HG03175 (cell line): ENCODE measurements at regions not wholly inside any gene's neighbourhood (a gene's known extent, or its start where the extent isn't known, plus 50 kb on each side); places are given as distances from the start of the nearest gene placed in this dataset.

Experiments
- ATAC-seq: cut with Tn5 transposase; IDR thresholded peaks from one replicate; pipeline ENCODE4 v1.9.1; 2021; ENCODE audit warnings: mild to moderate bottlenecking, moderate library complexity; ENCODE audit not compliant: unreplicated experiment

- no peak for ATAC-seq
These were observed 61.8 kb upstream of the PTPRD start for GRCh38 chr9:10674586-10674985.

GRCh38 chr9:10678010-10678409 lies 65.2 kb upstream of the PTPRD start:
- no peak for ATAC-seq

DNA sequence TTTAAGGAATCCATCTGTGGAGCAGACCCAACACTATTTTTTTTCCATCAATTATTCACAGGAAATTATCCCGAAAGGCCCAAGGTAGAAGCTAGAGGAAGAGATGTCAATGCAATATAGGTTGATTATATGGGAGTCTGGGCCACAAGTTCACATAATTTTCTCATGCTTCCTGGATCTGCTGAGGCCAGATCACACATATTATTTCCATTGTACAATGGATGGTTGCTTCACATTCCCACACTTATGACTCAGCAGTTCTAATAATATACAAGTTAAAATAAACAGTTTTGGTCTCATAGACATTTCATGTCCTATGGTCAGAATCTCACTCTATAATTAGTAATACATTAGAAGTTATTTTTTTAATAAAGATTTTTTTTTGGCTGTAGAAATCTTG lies 66.0 kb upstream of the PTPRD start:
- ATAC-seq: no peak

- no peak for ATAC-seq
These were observed 74.1 kb upstream of the PTPRD start for GRCh38 chr9:10686943-10687342.

- ATAC-seq: no peak
These were observed 77.7 kb upstream of the PTPRD start for GRCh38 chr9:10690546-10690945.

DNA sequence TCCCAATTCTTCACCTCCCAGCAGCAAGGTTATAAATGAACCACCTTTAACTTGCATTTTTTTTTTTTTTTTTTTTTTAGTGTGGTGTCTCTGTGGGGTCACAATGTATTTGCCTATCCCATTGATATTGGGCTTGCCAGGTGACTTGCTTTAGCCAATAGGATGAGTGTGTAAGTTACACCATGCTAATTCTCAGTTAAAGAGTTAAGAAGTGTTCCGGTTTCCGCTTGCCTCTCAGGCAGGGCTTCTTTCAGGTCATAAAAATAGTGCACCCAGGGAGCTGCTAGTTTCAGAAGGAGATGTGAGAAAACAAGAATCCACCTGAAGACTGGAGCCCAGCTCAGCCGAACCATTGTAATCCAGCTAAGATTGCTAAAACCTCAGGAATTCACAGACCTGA lies 84.2 kb upstream of the PTPRD start:
- no peak for ATAC-seq

GRCh38 chr9:10700291-10700690 lies 87.5 kb upstream of the PTPRD start:
- ATAC-seq: no peak

DNA sequence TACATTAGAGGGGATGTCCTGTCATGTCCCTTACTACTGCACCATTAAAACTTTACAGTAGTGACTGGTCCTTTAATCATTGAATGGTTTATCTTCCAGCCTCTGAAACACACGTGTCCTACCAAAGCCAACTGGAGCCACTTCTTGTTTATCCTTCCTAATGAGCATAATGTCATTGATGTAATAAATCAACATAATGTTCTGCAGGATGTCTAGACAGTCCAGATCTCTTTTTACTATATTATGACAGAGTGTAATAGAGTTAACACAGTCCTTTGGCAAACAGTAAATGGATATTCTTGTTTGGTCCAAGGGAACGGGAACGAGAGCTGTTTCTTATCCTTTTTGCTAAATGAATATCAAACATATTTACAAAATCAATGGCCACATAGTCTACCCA lies 88.1 kb upstream of the PTPRD start:
- no peak for ATAC-seq

- no peak for ATAC-seq
These were observed 89.1 kb upstream of the PTPRD start for GRCh38 chr9:10701906-10702305.

DNA sequence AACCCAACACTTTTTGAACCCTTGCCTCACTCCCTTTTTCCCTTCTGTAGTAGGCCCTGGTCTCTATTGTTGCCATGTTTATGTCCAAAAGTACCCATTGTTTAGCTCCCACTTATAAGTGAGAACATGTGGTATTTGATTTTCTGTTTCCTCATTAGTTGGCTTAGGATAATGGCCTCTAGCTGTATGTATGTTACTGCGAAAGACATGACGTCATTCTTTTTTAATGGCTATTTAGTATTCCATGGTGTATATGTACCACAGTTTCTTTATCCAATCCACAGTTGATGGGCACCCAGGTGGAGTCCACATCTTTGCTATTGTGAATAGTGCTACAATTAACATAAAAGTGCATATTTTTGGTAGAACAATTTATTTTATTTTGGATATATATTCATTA lies 90.3 kb upstream of the PTPRD start:
- no peak for ATAC-seq

- ATAC-seq: no peak
These were observed 91.9 kb upstream of the PTPRD start for GRCh38 chr9:10704720-10705119.

DNA sequence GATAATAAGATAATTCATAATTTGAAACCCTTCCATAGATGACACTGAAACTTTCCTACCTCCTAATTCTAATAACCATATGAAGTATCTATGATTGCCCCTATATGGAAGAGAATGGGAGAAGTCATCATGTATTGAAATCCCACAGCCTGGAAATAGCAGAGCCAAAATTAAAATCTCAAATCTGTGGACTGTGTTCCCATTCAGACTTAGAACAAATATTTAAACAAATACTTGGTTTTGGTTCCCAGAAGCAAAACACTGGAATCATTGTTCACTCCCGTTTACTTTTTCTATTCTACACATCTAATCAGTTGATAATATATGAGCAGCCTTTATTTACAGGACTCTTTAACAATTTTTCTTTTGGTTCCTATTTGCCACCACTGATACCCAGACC lies 92.6 kb upstream of the PTPRD start:
- no peak for ATAC-seq

GRCh38 chr9:10706788-10707187 lies 94.0 kb upstream of the PTPRD start:
- no peak for ATAC-seq

DNA sequence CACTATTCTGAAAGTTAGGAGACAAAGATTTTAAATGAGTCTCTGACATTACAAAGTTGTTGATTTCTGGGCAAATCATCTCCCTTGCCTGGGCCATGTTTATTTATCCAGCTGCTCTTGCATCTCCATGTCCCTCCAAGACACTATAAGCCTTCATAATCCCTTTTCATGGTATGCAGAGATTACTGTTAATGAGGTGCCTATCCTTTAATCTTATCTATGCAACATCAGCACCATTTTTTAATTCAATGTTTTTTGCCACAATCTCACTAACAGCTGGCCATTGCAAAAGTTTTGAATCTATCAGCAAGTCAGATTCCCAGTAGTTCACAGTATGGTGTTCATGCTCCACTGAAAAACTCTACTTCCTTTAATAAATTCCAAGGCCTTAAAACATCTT lies 108.5 kb upstream of the PTPRD start:
- ATAC-seq: no peak

- no peak for ATAC-seq
These were observed 116.4 kb upstream of the PTPRD start for GRCh38 chr9:10729213-10729612.

DNA sequence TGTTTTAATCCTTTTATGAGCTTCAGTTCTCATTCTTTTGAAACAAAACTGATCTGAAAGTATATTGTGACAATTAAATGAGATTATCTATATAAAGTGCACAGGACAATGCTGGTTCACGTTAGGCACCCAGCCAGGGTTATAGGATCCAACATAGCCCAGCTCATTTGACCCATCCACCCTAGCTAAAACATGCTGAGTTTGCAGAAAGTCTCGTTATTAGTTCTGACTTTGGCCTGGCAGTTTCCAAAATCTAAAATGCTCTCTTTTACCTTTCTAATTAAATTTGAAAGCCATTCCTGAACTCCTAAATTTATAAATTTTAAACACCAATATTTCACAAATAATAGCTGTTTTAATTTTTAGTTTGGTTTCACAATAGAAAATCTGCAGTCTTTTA lies 131.9 kb upstream of the PTPRD start:
- ATAC-seq: no peak

DNA sequence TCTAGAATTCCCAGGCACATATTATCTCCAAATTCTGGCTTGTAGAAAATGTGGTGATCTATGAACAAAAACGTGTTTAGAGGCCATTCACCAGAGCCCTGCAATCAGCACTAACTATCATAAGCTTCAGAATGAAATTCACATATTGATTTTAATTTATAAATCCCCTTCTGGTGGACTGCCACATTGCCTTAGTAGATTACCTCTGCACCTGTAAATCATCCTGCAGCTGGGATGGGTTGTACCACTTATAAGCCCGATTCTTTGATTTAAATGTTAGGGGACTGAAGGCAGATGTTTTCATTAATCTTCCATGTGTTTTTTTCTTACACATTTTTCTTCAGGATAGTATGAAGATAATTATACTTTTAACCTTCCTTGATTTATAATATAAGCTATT lies 140.7 kb upstream of the PTPRD start:
- ATAC-seq: no peak

DNA sequence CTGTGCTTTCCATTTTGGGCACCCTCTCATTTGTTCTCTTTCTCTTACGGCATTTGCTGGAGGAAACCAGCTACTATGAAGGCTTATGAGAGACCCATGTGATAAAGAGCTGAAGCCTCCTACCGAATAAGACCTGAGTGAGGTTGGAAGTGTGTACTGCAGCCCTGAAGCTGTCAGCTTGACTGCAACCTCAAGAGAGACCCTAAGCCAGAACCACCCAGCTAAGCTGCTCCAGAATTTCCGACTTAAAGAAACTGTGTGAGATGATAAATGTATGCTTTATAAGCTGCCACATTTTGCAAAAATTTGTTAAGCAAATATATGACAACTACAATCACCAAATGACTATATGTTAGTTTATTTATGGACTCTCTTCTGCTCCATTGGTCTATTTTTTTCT lies 151.7 kb upstream of the PTPRD start:
- no peak for ATAC-seq

- no peak for ATAC-seq
These were observed 160.3 kb upstream of the PTPRD start for GRCh38 chr9:10773136-10773535.

DNA sequence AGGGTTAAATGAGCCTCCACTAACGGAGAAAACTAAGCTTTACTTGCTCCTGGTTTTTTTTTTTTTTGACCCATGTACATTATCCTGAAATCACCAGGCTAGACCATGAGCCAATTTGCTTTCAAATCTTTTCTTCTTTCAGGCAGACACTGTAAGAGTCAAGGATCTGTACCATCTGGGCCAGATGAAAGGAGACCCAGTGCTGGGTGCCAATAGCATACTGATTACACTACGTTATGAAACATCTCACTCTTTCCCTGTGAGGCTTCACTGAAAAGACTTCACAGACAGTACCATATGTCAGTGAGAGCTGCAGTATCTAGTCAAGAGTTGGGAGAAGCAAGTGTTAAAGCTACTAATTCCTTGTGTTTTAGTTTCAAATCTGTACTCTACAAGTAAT lies 161.2 kb upstream of the PTPRD start:
- no peak for ATAC-seq

DNA sequence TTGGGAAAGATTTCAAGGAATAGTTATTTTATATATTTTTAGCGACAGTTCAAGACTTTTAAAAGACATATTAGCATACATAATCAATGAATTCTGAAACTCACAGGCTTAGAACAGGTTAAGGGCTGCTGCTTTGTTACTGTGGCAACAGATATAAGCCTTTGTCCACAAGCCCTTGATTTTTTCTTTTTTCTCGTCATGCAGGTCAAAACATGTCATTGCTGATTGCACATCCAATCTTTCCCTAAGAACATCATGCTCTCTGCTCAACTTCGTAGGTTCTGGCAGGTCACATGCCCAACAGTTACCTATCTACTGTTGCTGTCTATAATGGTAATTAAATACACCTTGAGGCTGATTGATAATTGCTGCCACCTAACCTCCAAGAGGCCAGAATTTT lies 172.5 kb upstream of the PTPRD start:
- ATAC-seq: no peak

DNA sequence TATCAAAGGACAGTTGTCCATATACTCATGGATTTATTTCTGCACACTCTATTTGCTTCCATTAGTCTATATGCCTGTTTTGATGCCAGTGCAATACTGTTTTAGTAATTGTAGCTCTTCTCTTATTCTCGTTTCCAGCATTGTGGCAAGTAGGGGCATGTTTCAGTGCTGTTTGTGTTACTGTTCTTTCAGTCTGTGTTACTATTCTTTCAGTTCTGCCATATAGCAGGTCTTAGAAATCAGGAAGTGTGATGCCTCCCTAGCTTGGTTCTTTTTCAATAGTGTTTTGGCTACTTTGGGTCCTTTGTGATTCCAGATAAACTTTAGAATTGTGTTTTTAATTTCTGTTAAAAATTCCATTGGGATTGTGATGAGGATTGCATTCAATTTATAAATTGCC lies 180.5 kb upstream of the PTPRD start:
- ATAC-seq: no peak

DNA sequence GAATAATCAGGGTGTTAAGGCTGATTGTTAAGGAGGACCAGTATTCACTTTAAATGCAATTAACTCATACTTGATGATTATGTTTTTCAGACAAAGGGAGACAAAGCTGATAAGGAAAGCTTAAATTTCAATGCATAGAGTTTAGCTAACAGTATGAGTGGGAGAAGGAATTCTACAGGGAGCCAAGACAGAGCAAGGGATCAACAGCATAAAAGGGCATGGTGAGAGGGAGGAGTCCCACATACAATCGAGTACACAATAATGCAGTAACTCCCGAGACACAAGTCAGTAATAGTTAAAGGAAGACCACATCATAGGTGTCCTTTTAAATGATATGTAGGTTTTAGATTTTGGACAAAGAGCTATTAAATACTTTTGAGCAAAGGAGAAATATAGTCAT lies 191.7 kb upstream of the PTPRD start:
- no peak for ATAC-seq

DNA sequence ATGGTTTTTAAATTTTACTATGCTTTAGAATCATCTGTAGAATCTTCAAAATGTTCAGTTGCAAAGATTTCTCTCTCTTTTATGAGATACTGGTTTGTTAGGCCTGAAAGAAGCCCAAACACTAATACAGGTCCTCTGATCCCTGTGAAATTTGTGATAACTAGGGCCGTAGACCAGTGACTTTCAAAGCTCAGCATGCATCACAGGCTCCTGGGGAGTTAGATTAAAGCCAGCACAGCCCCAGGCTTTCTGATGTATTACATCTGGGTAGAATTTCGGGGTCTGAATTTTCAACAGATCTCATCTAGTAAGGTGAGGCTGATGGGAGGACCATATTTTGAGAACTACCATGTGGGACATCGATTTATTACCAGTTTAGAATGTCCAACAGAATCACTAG lies 194.1 kb upstream of the PTPRD start:
- ATAC-seq: no peak
